Esophagus squamous epithelium (tissue), 5 donors: ENCODE measurements at regions not wholly inside any gene's neighbourhood (a gene's known extent, or its start where the extent isn't known, plus 50 kb on each side); places are given as distances from the start of the nearest gene placed in this dataset.
A peak's percentile ranks its signal among the peaks of the same experiment; 100 is the strongest.

Experiments used
- DNase-seq: peaks from one replicate; lab custom pipeline; 2025; lab: John Stamatoyannopoulos, UW
- H3K27ac ChIP-seq, 4 donors: fragments of 200-600 bp; sonication (generic); one replicate each; pipeline ENCODE4 v1.5.1; 2016 to 2019; ENCODE audit warnings: mild to moderate bottlenecking in 1 of 4
- H3K27me3 ChIP-seq, 4 donors: fragments of 200-600 bp; sonication (generic); 1 replicate in 3 of 4; 2 replicates in 1 of 4; pipeline versions ENCODE4 v1.5.1 to v1.6.0; 2017 to 2021; ENCODE audit warnings: antibody characterized with exemption in 1 of 4
- H3K36me3 ChIP-seq, 3 donors: fragments of 200-600 bp; sonication (generic); one replicate each; pipeline ENCODE4 v1.5.1; 2016 to 2019
- H3K4me1 ChIP-seq, 3 donors: fragments of 200-600 bp; sonication (generic); one replicate each; pipeline ENCODE4 v1.5.1; 2017 to 2019
- H3K4me3 ChIP-seq, 4 donors: fragments of 200-600 bp; sonication (generic); 1 replicate in 3 of 4; 2 replicates in 1 of 4; pipeline ENCODE4 v1.5.1; 2016 to 2019; ENCODE audit warnings: mild to moderate bottlenecking in 2 of 4, moderate library complexity in 1 of 4
- H3K9me3 ChIP-seq, 3 donors: fragments of 200-600 bp; sonication (generic); one replicate each; pipeline ENCODE4 v1.5.1; 2016 to 2019
- CTCF ChIP-seq, 6 experiments: fragments of 450-650 bp in 4 of 6; fragments of 200-600 bp in 2 of 6; sonication (generic) in 2 of 6; IDR thresholded peaks; one replicate each; pipeline ENCODE4 v1.5.1; 2016 to 2019; ENCODE audit warnings: antibody characterized with exemption in 6 of 6, mild to moderate bottlenecking in 4 of 6, moderate library complexity in 4 of 6
- POLR2A ChIP-seq, 4 donors: fragments of 450-650 bp; IDR thresholded peaks; one replicate each; pipeline ENCODE4 v1.6.1; 2017; ENCODE audit warnings: antibody characterized with exemption in 4 of 4, mild to moderate bottlenecking in 4 of 4, moderate library complexity in 3 of 4
- WGBS, 2 donors: methylation state at CpG; one replicate each; pipeline ENCODE4 v1.1.5; 2018; 5-methylcytosine and 5-hydroxymethylcytosine counted together
- intact Hi-C: fragments of 100-400 bp; cut with DNase I; formaldehyde crosslinking; loops from one replicate; pipeline ENCODE4 v1.15.0; 2022
- donor health status: DM: yes; HTN: yes; CAD: no.

GRCh38 chr12:63424671-63425070 lies 243.6 kb downstream of the DPY19L2 start:
- TF ChIP-seq POLR2A (IDR thresholded peaks at IDR 0.05), result no peak
- TF ChIP-seq CTCF (IDR thresholded peaks at IDR 0.05), result no peak
- Histone ChIP-seq H3K36me3 (no peaks in the 10 kb centered on the region), H3K27me3 (no peaks in the 10 kb centered on the region), H3K4me3 (no peak overlapping the region), H3K4me1 (no peaks in the 10 kb centered on the region), H3K9me3 (no peaks in the 10 kb centered on the region), H3K27ac (no peak overlapping the region)
- intact Hi-C loops, result no loop called here
- WGBS, 2 donors, result 68 to 87% methylated on average over 3 of the region's 3 CpGs
- no peak for DNase-seq

- intact Hi-C loops, result no loop called here
- no peak overlapping the region for H3K4me3 ChIP-seq
- H3K36me3 ChIP-seq, result no peaks in the 10 kb centered on the region
- no peak for DNase-seq
- no peaks in the 10 kb centered on the region for H3K9me3 ChIP-seq
- H3K4me1 ChIP-seq, result no peaks in the 10 kb centered on the region
- WGBS, 2 donors, result 70 to 83% methylated on average over 4 of the region's 4 CpGs
- TF ChIP-seq POLR2A (IDR thresholded peaks at IDR 0.05), result no peak
- no peak for TF ChIP-seq CTCF (IDR thresholded peaks at IDR 0.05)
- H3K27ac ChIP-seq, result no peak overlapping the region
- H3K27me3 ChIP-seq, result no peaks in the 10 kb centered on the region
Observed at GRCh38 chr12:63423839-63424238, 244.5 kb downstream of the DPY19L2 start.

GRCh38 chr12:63420206-63420644 lies 248.1 kb downstream of the DPY19L2 start:
- intact Hi-C loops, result no loop called here
- WGBS, 2 donors, result 27 to 36% methylated on average over 6 of the region's 6 CpGs
- DNase-seq, result no peak

GRCh38 chr12:63419154-63419553 lies 249.1 kb downstream of the DPY19L2 start:
- Histone ChIP-seq H3K9me3 (peaks cover 0 to 11% (median 6%) of the 10 kb centered on the region in 3 donors), H3K36me3 (no peaks in the 10 kb centered on the region), H3K4me1 (no peaks in the 10 kb centered on the region), H3K27me3 (no peaks in the 10 kb centered on the region), H3K4me3 (no peak overlapping the region), H3K27ac (no peak overlapping the region)
- TF ChIP-seq CTCF (IDR thresholded peaks at IDR 0.05), result no peak
- TF ChIP-seq POLR2A (IDR thresholded peaks at IDR 0.05), result no peak
- 44 to 66% methylated on average over 7 of the region's 7 CpGs for WGBS, 2 donors
- no peak for DNase-seq
- intact Hi-C loops, result no loop called here

More at GRCh38 chr12:63420206-63420644, 248.1 kb downstream of the DPY19L2 start:
- Histone ChIP-seq H3K4me3 (no peak overlapping the region), H3K27me3 (no peaks in the 10 kb centered on the region), H3K9me3 (peaks cover 0 to 8% (median 3%) of the 10 kb centered on the region in 3 donors), H3K4me1 (no peaks in the 10 kb centered on the region), H3K27ac (no peak overlapping the region), H3K36me3 (no peaks in the 10 kb centered on the region)
- TF ChIP-seq POLR2A (IDR thresholded peaks at IDR 0.05) (no peak), CTCF (IDR thresholded peaks at IDR 0.05) (peak in 3 of 6 experiments; percentile 14 to 45 (median 21))

- Histone ChIP-seq H3K9me3 (peaks cover 0 to 11% (median 6%) of the 10 kb centered on the region in 3 donors), H3K27ac (no peak overlapping the region), H3K27me3 (no peaks in the 10 kb centered on the region), H3K4me3 (no peak overlapping the region), H3K4me1 (no peaks in the 10 kb centered on the region), H3K36me3 (no peaks in the 10 kb centered on the region)
- intact Hi-C loops, result no loop called here
- DNase-seq, result no peak
- no peak for TF ChIP-seq CTCF (IDR thresholded peaks at IDR 0.05)
- TF ChIP-seq POLR2A (IDR thresholded peaks at IDR 0.05), result no peak
Observed at GRCh38 chr12:63416788-63417187, 251.5 kb downstream of the DPY19L2 start.
